ENCODE measurements at regions not wholly inside any gene's neighbourhood (a gene's known extent, or its start where the extent isn't known, plus 50 kb on each side); places are given as distances from the start of the nearest gene placed in this dataset.

DNA sequence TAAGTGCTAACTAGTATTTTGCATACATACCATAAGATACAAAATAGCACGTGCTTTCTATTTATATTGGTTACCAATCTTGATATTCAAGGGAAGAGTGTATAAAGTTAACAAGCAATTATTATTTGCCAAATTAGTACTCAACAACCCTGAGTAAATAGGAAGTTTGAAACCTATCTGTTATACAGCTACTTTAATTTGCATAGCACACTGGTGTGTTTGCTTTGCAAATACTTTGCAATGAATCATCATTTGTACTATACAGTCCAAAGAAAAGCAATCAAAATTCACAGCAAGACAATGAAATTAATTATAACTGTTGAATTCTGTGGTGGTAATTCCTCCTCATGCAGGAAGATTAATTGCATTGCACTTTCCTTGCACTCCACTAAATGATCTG, 469.1 kb downstream of the PRKD1 start:
- 94% methylated on average over 1 of the region's 1 CpG for WGBS
- no peaks in the 10 kb centered on the region for H3K36me3 ChIP-seq (ENCODE audit: control insufficient read depth in 2 of 2, insufficient read depth in 2 of 2, low read length in 1 of 2)
- no peaks in the 10 kb centered on the region for H3K4me1 ChIP-seq (ENCODE audit: control insufficient read depth in 2 of 2, insufficient read depth in 2 of 2, low read length in 2 of 2)
- H3K9me3 ChIP-seq (ENCODE audit: control insufficient read depth in 2 of 2, insufficient read depth in 1 of 2, low read length in 1 of 2): no peaks in the 10 kb centered on the region
- H3K4me3 ChIP-seq (ENCODE audit: low read length in 2 of 2): no peak overlapping the region
- no peak overlapping the region for H3K27ac ChIP-seq (ENCODE audit: low read depth in 1 of 2, low read length in 1 of 2)
- H3K27me3 ChIP-seq (ENCODE audit: control insufficient read depth in 2 of 2, insufficient read depth in 1 of 2, low read length in 1 of 2): no peaks in the 10 kb centered on the region
- DNase-seq (ENCODE audit: low read depth in 6 of 9, low spot score in 9 of 9): no peak

DNA sequence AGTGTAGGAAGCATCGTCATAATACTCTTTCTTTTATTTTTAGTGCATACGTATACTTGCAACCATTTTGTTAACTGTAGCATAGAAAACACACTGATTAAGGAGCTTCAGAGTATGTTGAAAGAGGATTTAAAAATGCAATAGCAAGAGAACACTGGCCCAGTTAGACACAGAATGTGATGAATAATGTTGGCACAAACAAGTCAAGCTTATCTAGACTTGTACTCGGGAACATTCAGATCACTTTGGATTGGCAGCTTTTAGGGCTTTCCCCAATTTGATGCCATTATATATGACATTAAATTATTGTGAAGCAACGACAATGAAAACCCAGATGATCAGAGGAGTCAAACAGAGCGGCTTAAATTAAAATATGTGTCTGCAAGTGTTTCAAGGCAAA, 468.1 kb downstream of the PRKD1 start:
- Histone ChIP-seq H3K27me3 (ENCODE audit: control insufficient read depth in 2 of 2, insufficient read depth in 1 of 2, low read length in 1 of 2) (no peaks in the 10 kb centered on the region), H3K9me3 (ENCODE audit: control insufficient read depth in 2 of 2, insufficient read depth in 1 of 2, low read length in 1 of 2) (no peaks in the 10 kb centered on the region), H3K36me3 (ENCODE audit: control insufficient read depth in 2 of 2, insufficient read depth in 2 of 2, low read length in 1 of 2) (no peaks in the 10 kb centered on the region), H3K4me3 (ENCODE audit: low read length in 2 of 2) (no peak overlapping the region), H3K4me1 (ENCODE audit: control insufficient read depth in 2 of 2, insufficient read depth in 2 of 2, low read length in 2 of 2) (no peaks in the 10 kb centered on the region), H3K27ac (ENCODE audit: low read depth in 1 of 2, low read length in 1 of 2) (no peak overlapping the region)
- DNase-seq (ENCODE audit: low read depth in 6 of 9, low spot score in 9 of 9): no peak
- WGBS: 87% methylated on average over 5 of the region's 5 CpGs

DNA sequence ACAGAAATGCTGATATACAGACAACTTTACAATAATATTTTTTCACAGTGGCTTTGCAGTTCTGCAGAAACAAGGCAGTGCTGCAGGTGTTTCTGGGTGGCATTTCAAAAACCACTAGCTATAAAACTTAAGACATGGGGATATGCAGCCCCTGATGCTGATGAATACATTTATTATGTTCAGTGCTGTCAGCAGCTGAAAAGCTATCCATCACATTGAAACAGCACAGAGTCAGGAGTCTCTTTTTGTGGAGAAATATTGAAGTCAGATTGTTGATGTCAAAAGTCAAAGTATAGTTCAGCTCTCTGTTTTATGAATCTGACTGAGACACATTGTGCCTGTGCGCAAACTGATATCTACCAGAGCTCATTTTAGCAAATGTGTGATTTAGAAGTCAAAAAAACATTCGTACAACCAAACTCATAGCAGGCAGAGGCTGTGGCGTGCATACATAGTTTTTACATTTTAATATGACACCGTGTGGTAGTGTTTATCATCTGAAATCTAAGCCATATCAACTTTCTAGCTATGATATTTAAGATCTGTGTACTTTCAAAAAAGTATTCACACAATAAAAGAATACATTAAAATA, 467.6 kb downstream of the PRKD1 start:
- no peaks in the 10 kb centered on the region for H3K4me1 ChIP-seq (ENCODE audit: control insufficient read depth in 2 of 2, insufficient read depth in 2 of 2, low read length in 2 of 2)
- DNase-seq (ENCODE audit: low read depth in 6 of 9, low spot score in 9 of 9): no peak
- no peaks in the 10 kb centered on the region for H3K36me3 ChIP-seq (ENCODE audit: control insufficient read depth in 2 of 2, insufficient read depth in 2 of 2, low read length in 1 of 2)
- WGBS: 91% methylated on average over 4 of the region's 4 CpGs
- H3K9me3 ChIP-seq (ENCODE audit: control insufficient read depth in 2 of 2, insufficient read depth in 1 of 2, low read length in 1 of 2): no peaks in the 10 kb centered on the region
- no peak overlapping the region for H3K27ac ChIP-seq (ENCODE audit: low read depth in 1 of 2, low read length in 1 of 2)
- no peak overlapping the region for H3K4me3 ChIP-seq (ENCODE audit: low read length in 2 of 2)
- no peaks in the 10 kb centered on the region for H3K27me3 ChIP-seq (ENCODE audit: control insufficient read depth in 2 of 2, insufficient read depth in 1 of 2, low read length in 1 of 2)

DNA sequence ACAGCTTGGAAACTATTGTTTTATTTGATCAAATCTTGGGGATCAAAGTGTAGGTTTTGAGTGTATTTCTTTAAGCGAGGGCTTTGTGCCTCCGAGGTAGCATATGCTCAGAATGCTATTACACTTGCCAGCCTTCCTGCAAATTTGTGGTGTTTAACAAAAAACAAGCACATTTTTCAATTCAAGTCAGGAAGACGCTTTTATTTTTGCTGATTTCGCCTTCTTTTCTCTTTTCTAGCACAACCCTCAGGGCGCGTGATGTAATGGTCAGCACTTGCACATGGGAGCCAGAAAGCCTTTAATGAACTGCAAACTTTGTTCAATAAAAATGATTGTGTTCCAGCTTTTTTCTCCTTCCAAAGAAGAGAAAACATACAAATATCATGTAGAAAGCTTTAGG, 466.5 kb downstream of the PRKD1 start:
- H3K36me3 ChIP-seq (ENCODE audit: control insufficient read depth in 2 of 2, insufficient read depth in 2 of 2, low read length in 1 of 2): no peaks in the 10 kb centered on the region
- DNase-seq (ENCODE audit: low read depth in 6 of 9, low spot score in 9 of 9): no peak
- WGBS: 93% methylated on average over 6 of the region's 6 CpGs
- no peaks in the 10 kb centered on the region for H3K9me3 ChIP-seq (ENCODE audit: control insufficient read depth in 2 of 2, insufficient read depth in 1 of 2, low read length in 1 of 2)
- no peaks in the 10 kb centered on the region for H3K27me3 ChIP-seq (ENCODE audit: control insufficient read depth in 2 of 2, insufficient read depth in 1 of 2, low read length in 1 of 2)
- no peak overlapping the region for H3K27ac ChIP-seq (ENCODE audit: low read depth in 1 of 2, low read length in 1 of 2)
- no peak overlapping the region for H3K4me3 ChIP-seq (ENCODE audit: low read length in 2 of 2)
- no peaks in the 10 kb centered on the region for H3K4me1 ChIP-seq (ENCODE audit: control insufficient read depth in 2 of 2, insufficient read depth in 2 of 2, low read length in 2 of 2)

DNA sequence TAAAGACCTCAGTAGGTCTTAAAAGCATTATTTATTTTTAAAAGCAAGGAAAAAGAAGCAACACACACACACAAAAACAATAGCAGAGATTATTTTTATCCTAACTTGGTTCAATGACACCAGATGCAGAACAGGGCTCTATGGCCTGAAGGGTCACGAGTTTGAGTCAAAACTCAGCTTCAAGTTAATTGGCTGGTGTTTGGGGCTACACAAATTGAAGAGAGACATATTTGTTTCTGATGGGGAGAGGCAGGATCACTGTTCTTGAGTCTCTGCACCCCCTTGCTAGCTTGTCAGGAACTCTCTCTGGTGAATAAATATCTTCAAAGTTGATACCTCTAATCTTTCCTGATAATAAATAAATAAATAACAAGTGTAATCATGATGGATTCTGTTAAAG, 466.1 kb downstream of the PRKD1 start:
- DNase-seq (ENCODE audit: low read depth in 6 of 9, low spot score in 9 of 9): no peak
- H3K4me1 ChIP-seq (ENCODE audit: control insufficient read depth in 2 of 2, insufficient read depth in 2 of 2, low read length in 2 of 2): no peaks in the 10 kb centered on the region
- H3K27ac ChIP-seq (ENCODE audit: low read depth in 1 of 2, low read length in 1 of 2): no peak overlapping the region
- no peaks in the 10 kb centered on the region for H3K27me3 ChIP-seq (ENCODE audit: control insufficient read depth in 2 of 2, insufficient read depth in 1 of 2, low read length in 1 of 2)
- no peak overlapping the region for H3K4me3 ChIP-seq (ENCODE audit: low read length in 2 of 2)
- 63% methylated on average over 1 of the region's 1 CpG for WGBS
- no peaks in the 10 kb centered on the region for H3K36me3 ChIP-seq (ENCODE audit: control insufficient read depth in 2 of 2, insufficient read depth in 2 of 2, low read length in 1 of 2)
- no peaks in the 10 kb centered on the region for H3K9me3 ChIP-seq (ENCODE audit: control insufficient read depth in 2 of 2, insufficient read depth in 1 of 2, low read length in 1 of 2)

DNA sequence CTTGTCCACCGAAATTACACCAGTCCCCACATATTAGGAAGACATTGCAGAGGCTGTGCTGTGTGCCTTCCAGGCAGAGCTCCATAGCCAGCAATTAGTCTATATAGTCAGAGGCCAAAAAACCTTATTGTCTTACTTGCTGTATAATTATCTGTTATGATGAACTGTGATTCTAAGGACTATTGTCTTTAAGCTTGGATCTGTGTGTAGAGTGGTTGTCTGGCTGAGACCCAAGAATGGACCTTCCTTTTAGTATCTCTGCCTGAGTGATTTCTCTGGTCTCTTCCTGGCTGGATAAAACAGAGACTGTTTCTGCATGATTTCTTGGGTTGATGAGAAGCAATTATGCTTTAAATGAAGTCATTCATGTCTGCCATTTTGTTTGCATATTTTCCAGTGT, 465.3 kb downstream of the PRKD1 start:
- Histone ChIP-seq H3K27ac (ENCODE audit: low read depth in 1 of 2, low read length in 1 of 2) (no peak overlapping the region), H3K9me3 (ENCODE audit: control insufficient read depth in 2 of 2, insufficient read depth in 1 of 2, low read length in 1 of 2) (no peaks in the 10 kb centered on the region), H3K4me3 (ENCODE audit: low read length in 2 of 2) (no peak overlapping the region), H3K4me1 (ENCODE audit: control insufficient read depth in 2 of 2, insufficient read depth in 2 of 2, low read length in 2 of 2) (no peaks in the 10 kb centered on the region), H3K27me3 (ENCODE audit: control insufficient read depth in 2 of 2, insufficient read depth in 1 of 2, low read length in 1 of 2) (no peaks in the 10 kb centered on the region), H3K36me3 (ENCODE audit: control insufficient read depth in 2 of 2, insufficient read depth in 2 of 2, low read length in 1 of 2) (no peaks in the 10 kb centered on the region)
- WGBS: 89% methylated on average over 1 of the region's 1 CpG
- no peak for DNase-seq (ENCODE audit: low read depth in 6 of 9, low spot score in 9 of 9)

DNA sequence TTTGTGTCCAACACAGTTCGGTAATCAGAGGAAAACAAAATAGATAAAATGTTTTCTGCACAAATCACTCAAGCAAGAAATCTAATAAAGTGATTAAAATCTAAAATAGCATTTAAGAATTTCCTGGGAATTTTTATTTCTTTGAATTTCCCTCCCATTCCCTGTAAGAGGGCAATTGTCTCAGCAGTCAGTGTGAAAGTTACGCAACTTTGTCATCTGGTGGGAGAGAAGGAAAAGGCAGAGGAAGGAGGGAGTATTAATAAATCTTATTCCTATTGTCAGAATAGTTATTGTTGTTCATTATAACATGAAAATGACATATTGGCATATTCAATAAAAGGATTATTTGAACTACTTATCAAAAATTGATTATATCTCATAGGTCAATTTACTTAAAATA, 464.9 kb downstream of the PRKD1 start:
- H3K4me3 ChIP-seq (ENCODE audit: low read length in 2 of 2): no peak overlapping the region
- no peaks in the 10 kb centered on the region for H3K27me3 ChIP-seq (ENCODE audit: control insufficient read depth in 2 of 2, insufficient read depth in 1 of 2, low read length in 1 of 2)
- DNase-seq (ENCODE audit: low read depth in 6 of 9, low spot score in 9 of 9): no peak
- no peak overlapping the region for H3K27ac ChIP-seq (ENCODE audit: low read depth in 1 of 2, low read length in 1 of 2)
- WGBS: 92% methylated on average over 2 of the region's 2 CpGs
- H3K36me3 ChIP-seq (ENCODE audit: control insufficient read depth in 2 of 2, insufficient read depth in 2 of 2, low read length in 1 of 2): no peaks in the 10 kb centered on the region
- H3K4me1 ChIP-seq (ENCODE audit: control insufficient read depth in 2 of 2, insufficient read depth in 2 of 2, low read length in 2 of 2): no peaks in the 10 kb centered on the region
- no peaks in the 10 kb centered on the region for H3K9me3 ChIP-seq (ENCODE audit: control insufficient read depth in 2 of 2, insufficient read depth in 1 of 2, low read length in 1 of 2)

DNA sequence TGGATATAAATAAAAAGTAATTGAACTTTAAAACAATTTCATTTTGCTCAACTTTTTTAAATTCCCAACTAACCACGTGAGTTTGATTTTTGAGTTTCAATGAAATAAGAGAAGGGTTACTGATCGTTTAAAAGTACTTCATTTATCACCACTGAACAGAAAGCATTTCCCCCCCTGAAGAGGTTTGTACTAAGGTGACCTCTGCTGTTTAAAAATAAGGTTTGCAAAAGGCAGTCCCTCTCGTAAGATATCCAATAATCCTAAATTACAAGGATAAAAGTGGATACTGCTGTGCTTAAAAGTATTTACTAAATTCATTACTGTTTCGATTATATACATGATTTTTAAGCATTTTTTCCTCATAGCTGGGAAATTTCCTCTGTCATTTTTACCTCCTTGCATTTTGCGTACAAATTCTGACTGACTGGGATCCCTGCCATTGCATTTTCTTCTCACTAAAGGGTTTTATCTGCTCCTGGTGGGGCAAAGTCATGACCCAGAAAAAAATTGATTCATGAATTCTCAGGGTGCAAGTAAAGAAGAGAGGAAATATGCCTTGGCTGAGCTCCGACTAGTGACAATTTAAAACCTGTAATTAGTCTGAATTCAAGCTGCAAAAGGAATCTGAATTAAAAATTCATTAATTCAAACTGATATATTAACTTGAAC, 463.8 kb downstream of the PRKD1 start:
- WGBS: 65% methylated on average over 6 of the region's 6 CpGs
- Histone ChIP-seq H3K27ac (ENCODE audit: low read depth in 1 of 2, low read length in 1 of 2) (no peak overlapping the region), H3K4me3 (ENCODE audit: low read length in 2 of 2) (no peak overlapping the region), H3K9me3 (ENCODE audit: control insufficient read depth in 2 of 2, insufficient read depth in 1 of 2, low read length in 1 of 2) (no peaks in the 10 kb centered on the region), H3K36me3 (ENCODE audit: control insufficient read depth in 2 of 2, insufficient read depth in 2 of 2, low read length in 1 of 2) (no peaks in the 10 kb centered on the region), H3K4me1 (ENCODE audit: control insufficient read depth in 2 of 2, insufficient read depth in 2 of 2, low read length in 2 of 2) (no peaks in the 10 kb centered on the region), H3K27me3 (ENCODE audit: control insufficient read depth in 2 of 2, insufficient read depth in 1 of 2, low read length in 1 of 2) (no peaks in the 10 kb centered on the region)
- DNase-seq (ENCODE audit: low read depth in 6 of 9, low spot score in 9 of 9): no peak

DNA sequence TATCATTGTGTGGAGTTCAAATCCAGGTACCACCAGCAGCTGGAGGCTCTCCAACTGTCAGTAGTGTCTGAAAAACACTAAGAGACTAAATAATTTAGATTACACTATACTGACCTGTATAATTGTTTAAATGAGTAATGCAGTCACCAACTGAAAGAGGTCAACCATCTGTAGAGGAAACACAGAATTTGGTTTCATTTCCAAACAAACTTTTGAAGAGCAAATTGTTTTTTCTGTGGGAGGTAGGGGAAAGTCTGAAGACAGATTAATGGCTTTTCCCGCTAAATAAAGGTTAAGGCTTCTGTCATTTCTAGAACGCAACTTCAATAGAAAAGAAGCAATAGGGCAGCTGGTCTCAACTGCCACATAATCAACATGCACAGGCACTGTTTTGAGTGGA, 462.6 kb downstream of the PRKD1 start:
- Histone ChIP-seq H3K4me3 (ENCODE audit: low read length in 2 of 2) (no peak overlapping the region), H3K9me3 (ENCODE audit: control insufficient read depth in 2 of 2, insufficient read depth in 1 of 2, low read length in 1 of 2) (no peaks in the 10 kb centered on the region), H3K27ac (ENCODE audit: low read depth in 1 of 2, low read length in 1 of 2) (no peak overlapping the region), H3K4me1 (ENCODE audit: control insufficient read depth in 2 of 2, insufficient read depth in 2 of 2, low read length in 2 of 2) (no peaks in the 10 kb centered on the region), H3K36me3 (ENCODE audit: control insufficient read depth in 2 of 2, insufficient read depth in 2 of 2, low read length in 1 of 2) (no peaks in the 10 kb centered on the region), H3K27me3 (ENCODE audit: control insufficient read depth in 2 of 2, insufficient read depth in 1 of 2, low read length in 1 of 2) (no peaks in the 10 kb centered on the region)
- no peak for DNase-seq (ENCODE audit: low read depth in 6 of 9, low spot score in 9 of 9)
- WGBS: 65% methylated on average over 2 of the region's 2 CpGs

Data from thymus (tissue), 11 donors.